K562 (cell line): ENCODE measurements at regions not wholly inside any gene's neighbourhood (a gene's known extent, or its start where the extent isn't known, plus 50 kb on each side); places are given as distances from the start of the nearest gene placed in this dataset.

Experiments used
- ATAC-seq: fragments of 200-7000 bp; cut with Tn5 transposase; 3 replicates; pipeline ENCODE4 v1.9.1; 2020; ENCODE audit warnings: moderate library complexity
- BruUV-seq: library from RNA; stranded (reverse); fragments of 400-500 nt; replicated peaks from 2 replicates; lab custom pipeline; 2021; lab: Mats Ljungman, UMichigan
- CTCF ChIA-PET: fragments of 300-600 bp; formaldehyde crosslinking; extraction: SDS; loops from one replicate; lab custom pipeline; 2021; ENCODE audit warnings: low intra/inter-chr PET ratio; lab: Yijun Ruan, JAX
- POLR2A ChIA-PET: fragments of 300-600, 350-650 bp; sonication (Branson Sonifier 250); formaldehyde crosslinking; extraction: SDS; loops from one replicate; lab custom pipeline; 2021; ENCODE audit warnings: antibody characterized with exemption, inconsistent platforms; lab: Yijun Ruan, JAX
- DNase-seq, 4 experiments: peaks; one replicate each; pipeline versions ENCODE4 v3.0.0 to v3.0.0-alpha.2; 2011 to 2018; ENCODE audit warnings: low spot score in 3 of 4, mixed read lengths in 3 of 4; ENCODE audit errors: extremely low read depth in 1 of 4
- FAIRE-seq: peaks from 2 replicates; lab custom pipeline; 2011; peaks lifted over from hg19 to GRCh38; lab: Jason Lieb, UNC
- H2AFZ ChIP-seq: 2 replicates; pipeline ENCODE4 v1.6.0; 2011; ENCODE audit warnings: low read depth, low read length, control low read depth, inconsistent platforms
- H3K27ac ChIP-seq: fragments of 200-600 bp; 3 replicates; pipeline ENCODE4 v1.8.0; 2011; ENCODE audit warnings: low read depth, mild to moderate bottlenecking, control low read depth, inconsistent platforms, low read length, moderate library complexity, mixed read lengths; ENCODE audit errors: extremely low read depth
- H3K27me3 ChIP-seq, 2 experiments: fragments of 300-600 bp in 1 of 2; 2 replicates in 1 of 2; 3 replicates in 1 of 2; pipeline versions ENCODE4 v1.6.0 to v1.8.0; 2011; ENCODE audit warnings: inconsistent platforms in 2 of 2, low read length in 2 of 2, mild to moderate bottlenecking in 1 of 2, mixed read lengths in 1 of 2, moderate library complexity in 1 of 2; ENCODE audit not compliant: control insufficient read depth in 2 of 2, insufficient read depth in 2 of 2
- H3K36me3 ChIP-seq: fragments of 300-600 bp; 3 replicates; pipeline ENCODE4 v1.8.0; 2011; ENCODE audit warnings: mild to moderate bottlenecking, low read length, inconsistent platforms; ENCODE audit not compliant: control insufficient read depth, insufficient read depth
- H3K4me1 ChIP-seq, 2 experiments: fragments of 200-600 bp in 1 of 2; replicated peaks in 1 of 2; 2 replicates in 1 of 2; 3 replicates in 1 of 2; pipeline versions ENCODE4 v1.5.1 to v1.8.0; 2011; ENCODE audit warnings: inconsistent platforms in 2 of 2, low read length in 2 of 2, mild to moderate bottlenecking in 1 of 2, mixed read lengths in 1 of 2, moderate library complexity in 1 of 2; ENCODE audit not compliant: control insufficient read depth in 2 of 2, insufficient read depth in 2 of 2
- H3K4me2 ChIP-seq: 2 replicates; pipeline ENCODE4 v1.6.1; 2011; ENCODE audit warnings: low read length, control low read depth, inconsistent platforms, mixed read lengths; ENCODE audit not compliant: insufficient read depth
- H3K4me3 ChIP-seq: fragments of 200-600 bp; sonication (generic), shearing (Covaris generic); 2 replicates; pipeline ENCODE4 v1.5.1; 2016; ENCODE audit warnings: control low read depth, inconsistent platforms
- H3K79me2 ChIP-seq: fragments of 200-600 bp; 3 replicates; pipeline ENCODE4 v1.8.0; 2011; ENCODE audit warnings: low read length, inconsistent platforms; ENCODE audit not compliant: control insufficient read depth, insufficient read depth
- H3K9ac ChIP-seq, 2 experiments: 2 replicates each; pipeline versions ENCODE4 v1.6.0 to v1.6.1; 2011; ENCODE audit warnings: low read depth in 2 of 2, low read length in 2 of 2, control low read depth in 1 of 2, inconsistent platforms in 1 of 2, mild to moderate bottlenecking in 1 of 2, mixed read lengths in 1 of 2; ENCODE audit not compliant: insufficient read depth in 1 of 2
- H3K9me1 ChIP-seq: one replicate; pipeline ENCODE4 v1.6.0; 2011; ENCODE audit warnings: inconsistent platforms, mild to moderate bottlenecking, low read length, moderate library complexity; ENCODE audit not compliant: control insufficient read depth, insufficient read depth
- H3K9me3 ChIP-seq: replicated peaks from 2 replicates; pipeline ENCODE4 v1.5.1; 2011; ENCODE audit warnings: low read depth, low read length, inconsistent platforms; ENCODE audit not compliant: control insufficient read depth, insufficient read depth
- H4K20me1 ChIP-seq: replicated peaks from 2 replicates; pipeline ENCODE4 v1.6.1; 2011; ENCODE audit warnings: low read length, inconsistent platforms, mixed read lengths; ENCODE audit not compliant: control insufficient read depth, insufficient read depth
- ASH1L ChIP-seq: fragments of 450-650 bp; IDR thresholded peaks from 2 replicates; pipeline ENCODE4 v1.6.1; 2018; ENCODE audit warnings: borderline replicate concordance, mild to moderate bottlenecking, low read depth; ENCODE audit not compliant: partially characterized antibody
- BACH1 ChIP-seq: fragments of 200-800 bp; sonication (Bioruptor generic); IDR thresholded peaks from 2 replicates; pipeline ENCODE4 v1.6.1; 2016; ENCODE audit warnings: missing genetic modification characterization, missing compliant biosample characterization
- LEF1 ChIP-seq: fragments of 450-650 bp; IDR thresholded peaks from 2 replicates; pipeline ENCODE4 v1.6.1; 2016; ENCODE audit warnings: mild to moderate bottlenecking
- RBFOX2 ChIP-seq: fragments of 200-400 bp; formaldehyde crosslinking; IDR thresholded peaks from 2 replicates; pipeline ENCODE4 v1.6.1; 2017; ENCODE audit warnings: low read depth, mild to moderate bottlenecking, low read length, moderate library complexity
- RBM15 ChIP-seq: fragments of 200-400 bp; formaldehyde crosslinking; IDR thresholded peaks from 2 replicates; pipeline ENCODE4 v1.6.1; 2018; ENCODE audit warnings: mild to moderate bottlenecking, low read length, moderate library complexity; ENCODE audit not compliant: insufficient read depth
- SMARCE1 ChIP-seq: fragments of 450-650 bp; IDR thresholded peaks from 2 replicates; pipeline ENCODE4 v1.7.1; 2016; ENCODE audit warnings: mild to moderate bottlenecking
- THRAP3 ChIP-seq: fragments of 450-650 bp; IDR thresholded peaks from 2 replicates; pipeline ENCODE4 v1.6.1; 2016; ENCODE audit warnings: mild to moderate bottlenecking, inconsistent platforms, borderline replicate concordance
- WGBS: fragments of 100-300 bp; shearing (Covaris generic); methylation state at CpG from one replicate; pipeline ENCODE4 v1.1.6; 2016; ENCODE audit warnings: low coverage, mixed read lengths; ENCODE audit not compliant: insufficient coverage; ENCODE audit errors: missing lambda C conversion rate; 5-methylcytosine and 5-hydroxymethylcytosine counted together
- in situ Hi-C: fragments of 300-500 bp; cut with MboI; formaldehyde crosslinking; loops from 4 replicates; pipeline ENCODE4 v1.15.0; 2018; ENCODE audit warnings: inconsistent platforms, mixed read lengths
- intact Hi-C: fragments of 100-400 bp; cut with micrococcal nuclease; formaldehyde crosslinking; loops from 2 replicates; pipeline ENCODE4 v1.14.2; 2022

DNA sequence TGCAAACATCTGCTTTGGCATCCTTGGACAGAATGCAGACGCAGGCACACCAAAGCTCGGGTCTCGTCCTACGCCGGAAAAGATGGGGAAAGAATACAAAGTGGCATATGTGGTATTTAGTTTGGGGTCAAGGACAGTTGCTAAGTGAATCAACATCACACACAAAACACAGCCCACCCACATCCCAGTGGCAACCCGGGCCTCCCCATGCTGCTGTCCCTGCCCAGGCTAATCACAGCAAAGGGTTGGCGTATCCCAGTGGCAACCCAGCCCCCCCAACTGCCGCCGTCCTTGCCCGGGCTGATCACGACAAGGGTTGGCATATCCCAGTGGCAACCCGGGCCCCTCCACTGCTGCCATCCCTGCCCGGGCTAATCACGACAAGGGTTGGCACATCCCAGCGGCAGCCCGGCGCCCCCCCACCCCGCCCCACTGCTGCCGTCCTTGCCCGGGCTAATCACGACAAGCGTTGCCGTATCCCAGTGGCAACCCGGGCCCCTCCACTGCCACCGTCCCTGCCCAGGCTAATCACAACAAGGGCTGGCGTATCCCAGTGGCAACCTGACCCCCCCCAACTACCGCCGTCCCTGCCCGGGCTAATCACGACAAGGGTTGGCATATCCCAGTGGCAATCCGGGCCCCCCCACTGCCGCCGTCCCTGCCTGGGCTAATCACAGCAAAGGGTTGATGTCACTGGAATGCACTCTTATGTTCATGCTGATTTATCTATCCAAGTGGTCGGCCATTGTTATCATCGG lies 167.8 kb upstream of the SOX1 start:
- Histone ChIP-seq H3K9me3 (no peaks in the 10 kb centered on the region), H3K4me1 (no peaks in the 10 kb centered on the region), H4K20me1 (no peaks in the 10 kb centered on the region), H3K27ac (no peak overlapping the region), H3K9me1 (no peaks in the 10 kb centered on the region), H3K79me2 (no peaks in the 10 kb centered on the region), H3K27me3 (peaks cover 0 to 21% of the 10 kb centered on the region in 2 experiments; a peak in 2 of 5 replicates), H2AFZ (no peak overlapping the region), H3K4me2 (no peak overlapping the region), H3K4me3 (no peak overlapping the region), H3K36me3 (no peaks in the 10 kb centered on the region), H3K9ac (no peak overlapping the region)
- ChIA-PET CTCF (no interaction called here), POLR2A (interaction anchor here (1.3 kb wide), 1 partner anchor 10 kb away, joined by 3 read pairs; no protein-coding TSS in a partner anchor)
- no peak for ATAC-seq
- intact Hi-C loops (no loop called here), in situ Hi-C loops (no loop called here)
- TF ChIP-seq BACH1 (tag) (no peak), RBM15 (no peak), RBFOX2 (no peak), THRAP3 (no peak), ASH1L (no peak), LEF1 (no peak), SMARCE1 (no peak)
- WGBS = 2% methylated on average over 24 of the region's 35 CpGs
- no TSS peak for BruUV-seq
- FAIRE-seq = no peak
- DNase-seq = no peak
